HG02852 (cell line): ENCODE measurements at regions not wholly inside any gene's neighbourhood (a gene's known extent, or its start where the extent isn't known, plus 50 kb on each side); places are given as distances from the start of the nearest gene placed in this dataset.
"Not testable (repeated sequence)": the region's sequence is repeated elsewhere in the genome, so short reads cannot be mapped to it uniquely, and the experiment has no call there.

Source experiments
- ATAC-seq: cut with Tn5 transposase; IDR thresholded peaks from one replicate; pipeline ENCODE4 v1.9.1; 2021; ENCODE audit warnings: mild to moderate bottlenecking, moderate library complexity; ENCODE audit not compliant: unreplicated experiment

GRCh38 chr9:16052757-16053530 lies 500.1 kb downstream of the CCDC171 start:
- no peak for ATAC-seq

GRCh38 chr9:16057541-16057940 lies 504.7 kb downstream of the CCDC171 start:
- no peak for ATAC-seq

GRCh38 chr9:16058131-16058549 lies 505.3 kb downstream of the CCDC171 start:
- peak; percentile 39 for ATAC-seq

GRCh38 chr9:16060436-16061129 lies 507.7 kb downstream of the CCDC171 start:
- peak; percentile 58 for ATAC-seq

- no peak for ATAC-seq
Measured at GRCh38 chr9:16062542-16063240, 509.8 kb downstream of the CCDC171 start.

GRCh38 chr9:16063241-16063591 lies 510.4 kb downstream of the CCDC171 start:
- ATAC-seq, result no peak

- ATAC-seq, result no peak
Measured at GRCh38 chr9:16064771-16065170, 511.9 kb downstream of the CCDC171 start.

DNA sequence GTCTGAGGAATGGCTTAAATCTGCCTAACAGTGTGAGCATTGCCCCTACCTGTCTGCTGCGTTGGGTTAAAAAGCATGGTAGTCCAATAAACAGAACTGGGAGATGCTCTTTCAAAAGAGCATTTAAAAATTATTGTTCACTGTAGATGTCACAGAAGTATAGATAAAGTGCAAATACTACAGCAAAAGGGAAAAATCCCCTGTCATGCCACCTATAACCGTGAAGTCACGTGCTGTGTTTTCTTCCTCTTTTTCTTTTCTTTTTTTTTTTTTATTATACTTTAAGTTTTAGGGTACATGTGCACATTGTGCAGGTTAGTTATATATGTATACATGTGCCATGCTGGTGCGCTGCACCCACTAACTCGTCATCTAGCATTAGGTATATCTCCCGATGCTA lies 513.4 kb downstream of the CCDC171 start:
- not testable (repeated sequence) for ATAC-seq

DNA sequence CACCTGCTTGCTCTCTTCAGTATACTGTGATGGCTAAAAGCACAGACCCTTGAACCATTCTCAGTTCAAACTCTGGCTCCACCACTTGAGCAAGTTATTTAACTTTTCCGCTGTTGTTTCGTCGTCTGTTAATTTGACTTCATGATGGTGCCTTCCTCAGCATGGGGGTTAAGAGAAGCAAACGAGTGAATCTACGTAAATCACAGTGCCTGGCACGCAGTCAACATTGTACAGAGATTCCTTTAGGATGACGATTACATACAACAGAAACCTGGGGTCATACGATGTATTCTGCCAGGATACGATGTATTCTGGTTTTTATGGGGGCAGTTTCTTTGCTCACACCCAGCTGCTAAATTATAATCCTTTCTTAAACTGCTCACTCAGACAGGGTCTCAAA lies 515.6 kb downstream of the CCDC171 start:
- ATAC-seq, result no peak

GRCh38 chr9:16069249-16069648 lies 516.4 kb downstream of the CCDC171 start:
- no peak for ATAC-seq

DNA sequence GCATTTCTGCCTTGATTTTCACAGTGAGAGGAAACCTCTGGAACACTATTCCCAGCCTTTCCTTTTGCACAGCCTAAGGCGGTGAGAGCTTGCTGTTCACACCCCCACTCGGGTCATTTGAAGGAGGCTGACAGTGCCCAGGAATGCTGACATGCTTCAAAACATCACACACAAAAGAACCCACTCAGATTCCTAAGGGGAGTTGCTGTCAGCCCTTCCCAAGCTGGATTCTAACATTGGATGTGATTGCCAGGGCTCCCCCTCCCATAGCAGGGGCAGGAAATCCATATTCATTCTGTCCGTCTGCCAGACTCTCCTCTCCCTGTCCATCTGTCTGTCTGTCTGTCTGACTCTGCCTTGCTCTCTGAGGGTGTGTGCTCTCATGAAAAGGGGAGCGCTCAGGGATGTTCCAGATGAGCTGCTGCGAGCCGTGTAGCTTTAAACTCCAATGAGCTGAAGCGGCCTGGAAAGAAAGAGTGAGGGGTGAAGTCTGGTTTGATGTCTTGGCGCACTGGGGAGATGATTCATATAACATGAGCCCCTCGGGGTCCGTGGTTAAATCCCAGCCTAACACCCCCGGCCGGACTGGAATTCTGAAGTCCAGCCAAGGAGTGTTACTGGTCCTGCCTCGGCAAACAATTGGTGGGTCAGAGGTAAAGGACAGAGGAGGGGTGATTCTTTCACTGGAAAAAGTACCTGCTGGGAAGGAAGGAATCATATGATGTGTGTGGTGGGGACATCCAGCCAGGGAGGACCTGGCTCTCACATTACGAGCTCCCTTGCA lies 517.0 kb downstream of the CCDC171 start:
- no peak for ATAC-seq

DNA sequence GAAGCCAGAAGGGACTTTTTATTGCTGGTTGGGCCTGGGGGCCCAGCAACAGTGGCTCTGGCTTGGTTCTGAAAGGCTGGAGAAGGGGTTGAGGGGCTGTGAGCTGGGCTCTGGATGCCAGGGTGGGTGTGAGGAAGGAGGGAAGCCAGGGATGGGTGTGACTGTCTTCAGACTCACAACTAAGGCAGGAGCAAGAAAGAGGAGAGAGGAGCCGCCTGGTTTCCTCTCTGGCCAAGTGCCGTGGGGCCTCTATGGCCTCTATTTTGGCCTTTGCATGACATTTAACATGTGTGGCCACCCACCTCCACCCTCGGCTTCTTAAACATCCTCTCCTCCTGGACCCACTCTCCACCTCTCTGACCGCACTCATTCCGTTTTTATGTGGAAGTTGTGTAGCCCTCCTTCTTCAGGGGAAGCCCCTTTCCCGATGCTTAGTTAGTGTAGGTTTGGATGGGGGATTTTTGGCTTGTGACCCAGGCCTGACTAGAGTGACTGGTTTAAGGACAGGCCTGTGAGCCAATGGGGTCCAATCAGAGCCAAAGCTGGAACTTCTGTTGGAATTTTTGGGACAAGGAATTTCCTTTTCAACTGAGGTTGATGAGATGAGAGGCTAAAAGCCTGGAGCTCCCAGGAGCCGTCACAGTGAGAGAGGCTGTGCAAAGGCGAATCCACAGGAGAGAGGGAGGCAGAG lies 517.8 kb downstream of the CCDC171 start:
- no peak for ATAC-seq

GRCh38 chr9:16071400-16071799 lies 518.6 kb downstream of the CCDC171 start:
- ATAC-seq, result no peak

GRCh38 chr9:16074963-16075362 lies 522.1 kb downstream of the CCDC171 start:
- ATAC-seq, result no peak

DNA sequence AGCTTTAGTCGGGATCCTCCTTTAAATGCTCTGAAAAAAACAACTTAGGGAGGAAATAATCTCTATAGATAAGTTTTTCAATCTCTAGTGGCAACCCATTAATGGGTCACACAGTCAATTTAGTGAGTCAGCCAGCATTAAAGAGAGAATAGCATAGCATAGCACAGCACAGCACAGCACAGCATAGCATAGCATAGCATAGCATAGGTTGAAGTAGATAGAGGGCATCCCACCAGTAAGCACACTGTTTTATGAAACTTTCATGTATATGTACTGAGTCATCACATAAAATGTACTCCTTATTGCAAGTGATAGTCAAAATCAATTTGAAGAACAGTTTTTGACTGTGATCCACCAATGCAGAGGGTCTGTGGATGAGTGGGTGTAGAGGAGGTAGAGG lies 522.9 kb downstream of the CCDC171 start:
- ATAC-seq, result no peak

DNA sequence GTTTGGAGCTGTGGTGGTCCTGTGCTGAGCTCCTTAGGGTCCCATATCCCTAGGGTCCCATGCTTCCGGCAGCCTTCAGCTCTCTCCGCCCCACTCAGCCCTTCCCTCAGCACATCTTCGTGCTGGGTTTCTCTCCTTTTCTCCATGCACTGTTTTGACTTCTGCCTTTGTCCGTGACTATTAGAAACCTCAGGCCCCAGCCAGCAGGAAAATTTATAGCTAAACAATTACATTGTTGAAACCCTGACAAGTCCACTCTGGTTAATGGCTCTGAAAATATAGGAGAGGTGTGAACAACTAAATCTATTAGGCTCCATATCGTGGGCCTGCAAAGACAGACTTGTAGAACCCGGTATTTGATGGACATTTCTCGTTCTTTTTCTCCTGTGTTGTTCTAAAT lies 523.7 kb downstream of the CCDC171 start:
- no peak for ATAC-seq

GRCh38 chr9:16082796-16083195 lies 530.0 kb downstream of the CCDC171 start:
- no peak for ATAC-seq

DNA sequence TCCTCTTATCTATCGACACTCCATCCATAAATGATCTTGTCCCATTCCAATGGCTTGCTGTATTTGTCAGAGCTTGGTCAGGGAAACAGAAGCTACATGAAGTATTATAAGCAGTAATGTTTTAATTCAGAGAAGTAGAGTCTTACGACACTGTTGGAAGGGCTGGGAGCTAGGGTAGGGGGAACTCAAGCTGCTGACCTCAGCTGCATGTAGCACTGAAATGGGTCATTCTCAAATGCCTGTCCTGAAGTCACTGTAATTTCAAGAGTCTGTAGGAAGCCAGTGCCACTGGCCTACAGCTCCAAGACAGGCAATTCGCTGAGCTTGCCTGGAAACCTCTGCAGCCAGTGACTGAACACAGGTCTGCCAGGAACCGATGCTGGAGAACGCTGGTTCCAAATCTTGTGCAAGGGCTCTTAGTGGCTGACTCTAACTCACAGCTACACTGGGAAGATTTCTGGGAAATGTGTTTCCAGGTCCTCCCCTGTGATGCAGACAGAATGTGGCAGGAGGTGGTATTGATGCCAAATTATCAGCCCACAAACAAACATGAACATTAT lies 532.4 kb downstream of the CCDC171 start:
- ATAC-seq, result no peak

DNA sequence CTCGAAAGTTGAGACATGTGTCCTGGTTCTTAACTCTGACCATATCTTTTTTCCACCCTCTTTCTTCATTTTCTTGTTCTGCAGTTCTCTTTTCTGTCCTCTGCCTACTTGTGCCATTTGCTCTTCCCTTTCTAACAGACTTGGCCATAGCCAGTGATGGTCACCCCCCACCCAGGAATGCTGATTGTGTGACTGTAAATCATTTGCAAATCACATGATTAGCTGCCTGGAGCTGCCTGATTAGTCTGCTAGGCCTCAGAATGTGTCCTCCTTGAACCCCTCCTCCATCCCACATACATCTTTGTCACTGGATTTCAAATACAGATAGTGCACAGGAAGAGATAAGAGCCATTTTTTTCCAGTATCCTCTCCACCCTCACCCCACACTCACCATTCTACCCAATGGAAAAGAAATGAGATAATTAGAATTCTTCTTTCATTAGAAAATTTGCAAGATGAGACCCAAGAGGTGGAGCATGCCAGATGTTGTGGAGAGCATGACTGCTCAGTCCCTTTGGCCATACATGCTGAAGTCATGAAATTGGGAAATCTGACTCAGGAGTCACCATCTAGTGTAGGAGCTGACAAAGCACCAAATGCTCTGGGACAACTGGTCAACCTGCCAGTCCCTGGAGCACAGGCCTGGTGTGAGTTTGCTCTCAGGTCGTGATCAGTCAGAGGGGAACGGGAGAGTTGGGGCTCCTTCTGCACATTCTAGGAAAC lies 538.2 kb downstream of the CCDC171 start:
- no peak for ATAC-seq
